GOT3 (cell line): ENCODE measurements at regions not wholly inside any gene's neighbourhood (a gene's known extent, or its start where the extent isn't known, plus 50 kb on each side); places are given as distances from the start of the nearest gene placed in this dataset.

Experiments
- DNase-seq: peaks from one replicate; lab custom pipeline; 2025; ENCODE audit warnings: mixed read lengths; lab: John Stamatoyannopoulos, UW

DNA sequence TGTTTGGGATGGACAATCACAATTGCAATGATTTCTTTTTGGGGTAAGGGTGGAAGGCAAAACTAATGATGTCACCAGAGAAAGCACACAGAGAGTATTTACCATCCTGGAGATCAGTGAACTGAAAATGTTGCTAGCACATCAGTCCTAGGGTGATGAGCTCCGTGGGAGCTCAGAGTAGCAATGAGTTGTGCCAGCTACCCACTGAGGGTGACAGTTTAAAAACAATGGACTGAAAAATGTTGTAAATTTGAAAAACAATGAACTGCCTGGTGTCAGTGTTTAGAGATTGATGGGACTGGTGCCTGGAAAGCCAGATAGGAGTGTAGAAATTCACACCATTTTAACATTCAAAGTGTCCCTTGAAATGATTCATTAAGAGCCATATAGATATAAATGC, 198.5 kb downstream of the ATP23 start:
- DNase-seq = no peak

DNA sequence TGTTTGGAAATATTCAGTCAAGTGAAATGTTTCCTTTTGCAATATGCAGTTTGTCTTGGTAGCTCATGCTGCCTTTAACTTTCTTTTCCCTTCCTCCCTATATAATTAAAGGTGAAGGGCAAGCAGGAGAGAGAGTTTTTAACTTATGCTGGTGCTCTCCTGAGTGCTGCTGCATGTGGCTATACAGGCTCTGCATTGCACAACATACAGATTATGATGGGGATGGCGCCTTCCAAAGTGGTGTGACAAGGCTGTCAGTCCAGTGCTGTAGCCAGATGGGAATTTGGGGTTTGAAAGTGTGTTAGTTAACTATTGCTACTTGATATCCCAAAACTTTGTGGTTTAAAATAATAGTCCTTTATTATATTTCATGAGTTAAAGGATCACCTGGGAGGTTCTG, 199.0 kb downstream of the ATP23 start:
- DNase-seq = no peak

DNA sequence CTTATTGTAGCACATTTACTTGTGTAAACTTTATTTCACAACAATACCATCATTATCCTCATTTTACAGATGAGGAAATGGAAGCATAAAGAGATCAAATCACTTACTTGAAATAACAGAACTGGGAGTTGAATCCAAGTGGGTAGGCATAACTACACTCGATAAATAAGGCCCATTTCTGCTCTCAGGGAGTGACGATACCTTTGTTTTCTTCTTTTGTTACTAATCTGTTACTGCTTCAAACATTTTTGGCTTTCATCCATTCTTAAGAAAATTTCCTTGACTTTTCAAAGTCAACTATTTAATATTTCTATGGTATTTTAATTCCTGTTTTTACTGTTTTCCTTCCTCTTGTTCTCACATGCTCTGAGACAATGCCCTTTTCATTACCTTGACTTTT, 201.6 kb downstream of the ATP23 start:
- no peak for DNase-seq

DNA sequence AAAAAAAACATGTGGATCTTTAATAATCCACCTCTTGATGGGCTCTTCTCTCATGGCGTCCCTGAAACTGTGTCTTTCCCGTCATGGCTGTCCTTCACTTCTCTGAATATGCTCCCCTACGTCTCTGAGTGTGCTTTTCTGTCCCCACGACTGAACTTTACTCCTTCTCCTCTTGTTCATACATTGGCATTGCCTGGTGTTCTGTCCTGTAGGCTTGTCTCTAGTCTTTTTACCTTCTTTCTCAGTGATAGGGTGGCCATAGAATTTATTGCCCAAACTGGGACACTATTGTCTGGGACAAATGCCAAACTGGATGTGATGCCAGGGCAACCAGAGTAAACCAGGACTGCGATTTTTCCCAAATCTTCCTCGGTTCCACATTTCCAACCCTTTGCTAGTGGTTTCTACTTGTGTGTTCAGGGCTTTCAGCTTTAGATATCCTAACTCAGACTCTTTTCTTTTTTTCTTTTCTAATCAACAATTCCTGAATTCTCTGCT, 202.2 kb downstream of the ATP23 start:
- no peak for DNase-seq

DNA sequence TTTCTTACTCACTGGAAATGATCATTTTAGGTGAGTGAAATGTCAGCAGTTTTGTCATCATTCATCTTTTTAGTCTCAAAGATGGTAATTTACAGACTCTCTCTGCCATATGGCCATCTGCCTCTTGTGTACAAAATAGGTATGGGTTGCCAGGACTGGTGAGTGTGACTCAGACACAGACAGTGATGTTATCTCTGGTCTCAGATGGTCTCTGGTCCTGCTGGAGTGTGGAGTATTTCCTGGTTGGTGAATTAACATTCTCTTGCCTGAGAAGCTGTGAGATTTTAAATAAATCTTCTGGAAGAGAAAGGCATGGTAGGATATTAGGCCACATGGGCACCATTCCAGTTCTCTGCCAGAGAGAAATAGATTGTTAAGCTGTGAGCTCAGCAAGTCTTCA, 207.0 kb downstream of the ATP23 start:
- no peak for DNase-seq

DNA sequence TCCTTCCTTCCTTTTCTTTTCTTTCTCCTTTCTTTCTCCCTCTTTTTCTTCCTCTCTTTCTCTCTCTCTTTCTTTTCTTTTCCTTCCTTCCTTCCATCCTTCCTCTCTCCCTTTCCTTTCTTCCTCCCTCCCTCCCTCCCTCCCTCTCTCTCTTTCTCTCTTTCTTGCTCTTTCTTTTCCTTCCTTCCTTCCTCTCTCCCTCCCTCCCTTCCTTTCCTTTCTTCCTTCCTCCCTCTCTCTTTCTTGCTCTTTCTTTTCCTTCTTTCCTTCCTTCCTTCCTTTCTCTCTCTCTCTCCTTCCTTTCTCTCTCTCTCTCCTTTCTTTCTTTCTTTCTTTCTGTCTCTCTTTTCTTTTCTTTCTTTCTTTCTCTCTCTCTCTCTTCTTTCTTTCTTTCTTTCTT, 207.6 kb downstream of the ATP23 start:
- DNase-seq = no peak

DNA sequence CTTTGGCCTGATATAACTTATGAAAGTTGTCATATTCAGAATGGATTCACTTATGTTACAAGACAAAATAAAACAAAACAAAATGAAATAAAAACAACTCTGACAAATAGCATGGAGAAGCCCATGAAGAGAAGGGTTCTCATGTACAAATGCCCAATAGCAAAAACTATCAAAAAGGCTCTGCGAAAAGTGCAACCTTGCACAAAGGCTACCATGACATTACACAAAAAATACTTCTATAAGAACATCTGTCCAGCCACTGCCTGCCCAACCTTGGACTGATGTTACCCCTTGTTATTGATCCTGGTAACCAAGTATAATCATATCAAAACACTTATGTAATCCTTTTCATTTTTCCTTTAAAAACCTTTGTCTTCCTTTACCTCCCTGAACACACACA, 213.0 kb downstream of the ATP23 start:
- DNase-seq = no peak

DNA sequence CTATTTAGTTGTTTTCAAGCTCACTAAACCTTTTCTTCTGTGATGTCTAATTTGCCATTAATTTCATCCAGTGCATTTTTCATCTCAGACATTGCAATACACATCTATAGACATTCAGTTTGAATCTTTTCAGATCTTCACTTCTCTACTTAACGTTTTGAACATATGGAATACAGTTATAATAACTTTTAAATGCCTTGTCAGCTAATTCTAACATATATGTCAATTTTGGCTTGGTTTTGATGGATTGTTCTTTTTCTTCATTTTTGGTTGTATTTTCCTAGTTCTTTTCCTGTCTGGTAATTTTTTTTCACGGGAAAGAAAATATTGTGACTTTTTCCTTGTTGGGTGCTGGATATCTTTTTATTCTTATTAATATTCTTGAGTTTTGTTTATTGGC, 215.3 kb downstream of the ATP23 start:
- DNase-seq = no peak

DNA sequence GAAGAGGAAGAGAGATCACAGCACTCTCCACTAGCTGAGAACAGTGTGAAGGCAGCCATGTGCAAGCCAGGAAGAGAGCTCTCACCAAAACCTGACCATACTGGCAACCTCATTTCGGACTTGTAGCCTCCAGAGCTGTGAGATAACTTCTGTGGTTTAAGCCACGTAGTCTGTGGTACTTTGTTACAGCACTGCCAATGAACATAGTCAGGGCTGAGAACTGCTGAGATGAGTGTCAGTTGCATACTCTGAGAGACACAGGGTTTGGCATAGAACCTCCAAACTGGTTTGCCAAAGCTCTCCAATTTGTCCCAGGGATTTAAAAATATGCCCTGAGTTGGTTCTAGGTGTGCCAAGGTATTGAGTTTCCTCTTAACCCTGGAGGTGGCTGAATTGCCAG, 218.6 kb downstream of the ATP23 start:
- no peak for DNase-seq

DNA sequence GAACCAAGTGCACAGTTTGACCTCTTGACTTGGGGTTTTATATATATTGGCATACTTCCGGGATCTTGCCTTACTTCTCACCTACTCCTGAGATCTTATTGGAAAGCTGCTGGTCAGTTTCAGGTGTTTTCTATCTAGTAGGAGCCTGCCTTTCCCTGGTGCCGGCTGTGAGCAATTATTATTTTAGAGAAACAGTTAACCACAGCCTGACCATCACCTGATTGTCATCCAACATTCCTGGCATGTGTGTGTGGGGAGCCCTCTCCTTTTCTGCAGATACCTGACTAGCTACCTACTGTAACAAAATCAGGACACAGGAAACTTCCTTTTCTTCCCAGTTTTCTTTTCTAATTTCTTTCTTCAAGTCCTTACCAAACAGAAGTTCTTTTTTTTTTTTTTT, 220.4 kb downstream of the ATP23 start:
- DNase-seq = no peak

DNA sequence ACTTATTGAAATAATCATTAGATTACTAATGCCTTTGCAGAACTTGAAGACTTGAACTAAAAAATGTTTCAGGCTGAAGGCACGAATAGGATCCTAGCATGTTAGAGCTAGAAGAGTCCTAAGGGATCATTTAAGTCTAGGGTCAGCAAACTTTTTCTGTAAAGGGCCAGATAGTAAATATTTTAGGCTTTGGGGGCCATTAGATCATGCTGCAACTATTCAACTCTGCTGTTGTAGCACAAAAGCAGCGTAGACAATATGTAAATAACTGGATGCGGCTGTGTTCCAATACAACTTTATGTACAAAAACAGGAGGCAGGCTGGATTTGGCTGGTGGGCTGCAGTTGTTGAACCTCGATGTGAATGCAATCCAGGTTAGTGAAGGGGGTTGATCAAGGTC, 221.7 kb downstream of the ATP23 start:
- DNase-seq = no peak

DNA sequence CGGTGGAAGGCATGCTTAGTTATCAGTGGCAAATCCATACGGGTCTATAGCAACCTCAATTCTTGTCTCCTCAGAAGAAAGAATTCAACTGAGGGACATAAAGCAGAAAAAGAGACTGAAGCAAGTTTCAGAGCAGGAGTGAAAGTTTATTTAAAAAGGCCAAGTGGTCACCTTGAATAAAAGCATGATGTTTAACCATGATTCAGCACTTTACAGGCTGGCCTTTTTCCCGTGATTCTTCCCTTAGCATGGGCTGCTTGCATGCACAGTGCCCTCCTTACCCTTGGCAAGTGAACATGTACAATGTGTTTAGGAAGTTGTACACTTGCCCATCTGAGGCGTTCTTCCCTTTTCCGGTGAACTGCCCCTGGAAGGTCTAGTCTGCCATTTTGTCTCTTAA, 225.3 kb downstream of the ATP23 start:
- no peak for DNase-seq

DNA sequence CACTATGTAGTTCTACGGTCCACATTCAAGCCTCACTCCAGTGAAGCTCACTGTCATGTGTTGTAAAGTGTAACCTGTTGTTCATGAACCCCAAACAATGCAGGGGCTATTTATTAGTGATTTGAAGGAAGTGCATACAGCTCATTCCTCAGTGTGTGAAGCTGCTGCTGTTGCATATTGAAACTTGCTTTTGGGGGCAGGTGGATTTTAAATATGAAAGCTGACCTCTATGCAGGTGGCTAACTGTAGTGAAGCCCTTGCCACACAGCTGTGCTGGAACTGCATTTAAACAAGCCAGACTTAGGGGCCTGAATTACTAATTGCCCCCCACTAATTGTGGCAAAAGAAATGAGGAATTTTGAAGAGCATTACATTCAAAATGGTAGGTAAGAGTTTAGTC, 226.3 kb downstream of the ATP23 start:
- DNase-seq = no peak

DNA sequence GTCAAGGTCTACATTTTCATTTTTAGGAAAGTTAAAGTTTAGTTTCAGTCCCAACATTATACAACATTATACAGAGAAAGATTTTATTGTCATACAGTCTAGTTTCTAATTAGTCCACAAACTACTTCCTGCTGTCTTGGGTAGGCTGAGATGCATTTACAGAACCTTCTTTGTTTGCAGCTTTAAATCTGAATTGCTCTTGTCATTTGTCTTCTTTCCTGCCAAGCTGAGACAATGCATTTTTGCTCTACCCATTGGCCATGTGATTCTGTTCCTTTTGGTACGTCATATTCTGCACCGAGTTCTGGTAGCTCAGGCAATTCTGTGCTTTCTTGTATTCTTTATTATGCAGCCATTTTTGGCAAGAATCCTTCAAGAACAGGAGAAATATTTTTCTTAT, 228.5 kb downstream of the ATP23 start:
- DNase-seq = no peak

DNA sequence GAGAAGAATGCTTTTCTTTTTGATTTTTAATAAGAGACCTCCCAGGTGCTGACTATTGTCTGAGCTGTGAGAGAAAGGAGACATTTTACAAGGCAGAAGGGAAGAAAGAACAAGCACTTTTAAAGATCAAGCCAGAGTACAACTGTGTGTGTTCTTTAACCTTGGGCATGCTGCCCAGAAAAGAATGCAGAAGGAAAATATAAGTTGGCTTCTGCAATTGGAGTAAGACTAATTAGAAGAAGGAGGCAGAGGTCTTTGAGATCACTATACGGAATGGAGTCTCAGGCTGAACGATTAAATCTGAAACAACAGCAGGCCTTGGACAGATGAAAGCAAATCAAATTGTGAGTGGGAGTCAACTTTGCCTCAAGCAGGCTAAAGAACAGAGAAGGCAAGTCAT, 230.5 kb downstream of the ATP23 start:
- DNase-seq = no peak

DNA sequence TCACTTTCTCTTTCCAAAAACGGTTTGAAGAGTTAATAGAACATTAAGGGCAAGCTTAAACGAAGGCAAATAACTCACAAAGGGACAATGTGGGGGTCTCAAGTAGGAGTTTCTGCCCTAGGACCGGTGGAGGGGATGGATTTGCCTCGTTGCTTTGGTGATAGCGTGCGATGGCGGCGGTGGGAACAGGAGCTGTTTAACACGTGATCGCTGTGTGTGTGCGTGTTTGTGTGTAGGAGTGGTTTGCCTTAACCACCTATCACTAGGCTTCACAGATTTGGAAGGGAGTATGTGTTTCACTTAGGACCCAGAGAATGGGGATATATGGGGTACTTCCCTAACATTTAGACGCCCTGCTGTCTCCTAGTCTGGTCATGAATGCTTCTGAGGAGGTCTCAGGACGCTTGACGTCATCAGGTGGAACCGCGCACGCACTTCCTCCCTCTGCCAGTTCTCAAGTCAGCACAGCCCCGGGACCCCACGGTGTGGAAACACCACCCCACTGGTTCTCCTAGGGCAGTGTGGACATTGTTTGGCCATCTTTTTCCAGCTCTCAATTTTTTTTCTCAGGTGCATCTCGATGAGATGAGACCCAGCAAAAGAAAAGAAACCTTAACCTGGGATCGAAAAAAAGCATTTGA, 231.2 kb downstream of the ATP23 start:
- DNase-seq = no peak

DNA sequence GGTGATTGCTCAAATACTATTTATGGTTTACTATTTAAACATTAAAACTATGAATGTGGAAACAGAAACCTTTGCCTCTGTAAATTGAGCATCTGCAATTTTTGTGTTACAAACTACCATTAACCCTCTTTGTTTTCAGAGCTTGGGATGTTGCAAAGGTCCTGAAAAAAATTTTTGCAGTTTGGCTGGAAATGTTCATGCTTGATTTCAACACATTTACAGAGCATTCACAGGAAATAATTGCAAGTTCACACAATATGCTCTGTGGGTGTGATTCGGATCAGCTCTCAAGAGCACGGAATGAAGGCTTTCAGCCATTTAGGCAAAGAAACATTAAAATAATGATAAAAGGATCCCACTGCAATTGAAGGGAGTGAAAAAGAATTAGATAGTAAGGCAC, 232.9 kb downstream of the ATP23 start:
- DNase-seq = no peak

DNA sequence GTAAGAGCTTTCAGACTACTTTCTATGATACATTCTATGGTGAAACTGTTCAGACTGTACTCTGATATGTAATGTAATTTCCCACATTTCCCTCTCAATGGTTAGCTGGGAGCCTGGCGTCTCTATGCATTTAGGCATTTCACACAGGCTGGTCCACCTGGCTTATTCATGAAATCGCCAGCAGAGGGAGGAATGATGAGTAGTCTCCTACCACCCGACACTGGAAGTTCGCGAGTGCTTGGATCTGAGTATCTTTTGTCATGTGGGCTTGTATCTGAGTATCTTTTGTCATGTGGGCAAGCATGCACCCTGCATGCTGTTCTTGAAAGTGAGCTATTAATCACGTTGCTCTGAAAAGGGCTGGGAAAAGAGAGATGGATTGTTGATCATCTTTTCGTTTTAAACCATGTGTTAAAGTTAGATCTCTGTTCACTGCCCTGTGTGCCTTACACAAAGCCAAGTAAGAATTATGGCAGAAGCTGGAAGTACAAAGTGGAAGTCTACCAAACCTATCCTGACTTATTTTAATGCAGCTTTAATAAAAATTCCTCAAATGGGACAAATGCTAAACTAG, 235.0 kb downstream of the ATP23 start:
- no peak for DNase-seq

DNA sequence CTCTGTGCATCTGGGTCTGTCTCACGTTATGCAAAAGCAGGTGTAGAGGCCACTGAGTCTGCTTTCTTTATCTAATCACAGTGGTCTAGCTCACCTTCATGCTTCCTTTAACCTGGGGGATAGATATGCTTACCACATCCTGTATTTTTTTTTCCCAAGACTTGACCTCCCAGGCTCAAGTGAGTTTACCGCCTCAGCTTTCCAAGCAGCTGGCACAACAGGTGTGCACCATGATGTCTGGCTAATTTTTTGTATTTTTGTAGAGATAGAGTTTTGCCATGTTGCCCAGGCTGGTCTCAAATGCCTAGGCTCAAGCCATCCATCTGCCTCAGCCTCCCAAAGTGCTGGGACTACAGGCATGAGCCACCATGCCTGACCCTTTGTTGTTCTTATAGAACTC, 236.0 kb downstream of the ATP23 start:
- no peak for DNase-seq

DNA sequence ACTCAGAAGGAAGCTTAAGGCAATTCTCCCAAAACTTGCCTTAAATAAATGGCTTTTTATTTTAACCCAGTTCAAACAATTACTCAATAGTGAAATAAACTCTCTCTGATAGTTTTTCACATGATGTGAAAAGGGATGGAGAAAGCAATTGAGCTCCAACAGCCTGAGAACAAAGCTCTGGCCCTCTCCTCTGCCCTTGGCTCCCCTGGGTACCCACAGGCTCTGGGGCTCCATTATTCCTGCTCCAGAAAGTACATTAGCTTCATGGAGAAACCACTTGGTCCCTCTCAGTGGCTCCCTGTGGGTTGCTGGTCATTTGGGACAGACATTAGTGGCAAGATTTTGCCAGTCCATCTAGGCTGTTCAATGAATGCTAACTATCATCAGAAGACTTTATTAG, 242.8 kb downstream of the ATP23 start:
- no peak for DNase-seq

DNA sequence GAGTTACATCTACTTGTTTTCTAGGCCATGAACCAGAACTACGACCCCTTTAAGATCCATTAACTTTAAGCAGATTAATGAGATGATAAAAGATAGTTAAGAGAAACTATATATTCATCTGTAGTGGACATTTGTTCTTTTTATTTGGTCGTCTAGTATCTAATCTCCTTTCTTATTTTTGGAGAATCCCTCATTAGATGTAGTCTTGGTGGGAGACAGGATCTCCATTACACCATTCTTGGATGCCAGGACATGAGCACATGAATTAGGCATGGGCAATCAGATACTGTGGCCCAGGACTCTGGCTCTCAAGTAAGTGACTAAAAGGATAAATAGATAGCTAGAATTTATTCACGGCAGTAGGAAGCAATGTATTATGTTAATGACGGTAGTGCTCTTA, 245.0 kb downstream of the ATP23 start:
- no peak for DNase-seq

DNA sequence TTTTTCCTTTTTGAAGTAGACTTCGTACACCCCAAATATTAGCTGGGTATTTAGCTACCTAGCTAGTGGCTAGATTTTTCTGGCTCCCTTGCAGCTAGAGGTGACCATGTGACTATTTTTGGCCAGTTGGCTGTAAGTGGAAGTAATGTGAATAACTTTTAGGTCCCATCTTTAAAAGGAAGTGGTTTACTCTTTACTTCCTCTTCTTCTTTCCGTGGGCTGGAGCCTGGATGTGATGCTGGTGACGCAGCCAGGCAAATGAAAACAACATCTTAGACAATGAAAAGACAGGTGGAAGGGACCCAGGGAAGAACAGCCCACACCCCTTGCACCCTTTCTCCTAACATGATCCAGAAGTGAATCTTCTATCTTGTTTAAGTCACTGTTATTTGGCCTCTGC, 245.5 kb downstream of the ATP23 start:
- no peak for DNase-seq

DNA sequence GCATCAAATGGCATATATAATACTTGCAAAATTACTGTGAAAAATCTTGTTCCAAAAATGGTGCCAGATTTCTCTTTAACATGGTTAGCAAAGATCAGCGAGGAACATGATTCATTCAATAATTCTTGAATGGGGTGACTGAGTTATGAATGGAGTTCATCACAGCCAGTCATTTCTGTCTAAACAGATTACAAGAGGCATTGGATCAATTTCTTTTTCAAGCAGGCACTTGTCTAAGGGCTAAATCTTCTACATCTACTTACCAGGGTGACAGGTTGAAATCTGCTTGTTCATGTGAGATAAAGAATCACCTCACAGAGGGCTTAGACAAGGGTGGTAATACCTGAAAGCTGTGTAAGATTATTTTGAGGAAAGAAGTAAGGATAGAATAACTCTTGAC, 247.7 kb downstream of the ATP23 start:
- DNase-seq = no peak

DNA sequence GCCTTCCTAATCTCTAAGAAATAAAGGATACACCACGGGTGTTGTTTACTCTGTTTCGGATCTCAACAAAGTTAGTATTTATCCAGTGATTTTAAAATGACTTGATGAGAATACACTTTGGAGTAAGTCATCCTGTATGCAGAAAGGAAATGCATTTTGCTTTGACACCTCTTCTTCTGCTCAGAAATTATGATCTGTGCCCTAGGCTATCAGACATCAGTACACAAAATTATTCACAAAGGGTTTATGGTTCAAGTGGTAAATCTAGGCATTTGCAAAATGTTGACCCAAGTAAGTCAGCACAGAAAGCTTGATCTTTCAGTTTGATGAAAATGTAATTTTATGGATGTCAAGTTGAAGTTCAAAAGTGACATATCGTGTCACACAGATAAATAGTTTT, 248.5 kb downstream of the ATP23 start:
- no peak for DNase-seq
